ENCODE measurements at regions not wholly inside any gene's neighbourhood (a gene's known extent, or its start where the extent isn't known, plus 50 kb on each side); places are given as distances from the start of the nearest gene placed in this dataset.
"Not testable (repeated sequence)": the region's sequence is repeated elsewhere in the genome, so short reads cannot be mapped to it uniquely, and the experiment has no call there.

GRCh38 chr9:38871282-38871940 lies 151.5 kb upstream of the FAM240B start:
- H2BK5ac ChIP-seq (ENCODE audit: low read length); H3K4me3 ChIP-seq (ENCODE audit: low read length); H3K36me3 ChIP-seq (ENCODE audit: control insufficient read depth, insufficient read depth, low read length); H2AK5ac ChIP-seq (ENCODE audit: low read length); H3K56ac ChIP-seq (ENCODE audit: low read length); H3K4ac ChIP-seq (ENCODE audit: low read depth, low read length); H3K9ac ChIP-seq (ENCODE audit: low read length); H4K8ac ChIP-seq (ENCODE audit: low read depth, low read length); H3K27ac ChIP-seq (ENCODE audit: low read depth, low read length); H3K79me1 ChIP-seq (ENCODE audit: low read length); H3K18ac ChIP-seq (ENCODE audit: low read length); H3K23ac ChIP-seq (ENCODE audit: low read length); H2BK15ac ChIP-seq (replicated peaks; ENCODE audit: low read depth); H3K4me1 ChIP-seq (ENCODE audit: control insufficient read depth, low read depth, low read length); H3K27me3 ChIP-seq (ENCODE audit: insufficient read depth, low read length, poor library complexity); DNase-seq; H3K4me2 ChIP-seq (ENCODE audit: low read length); H2BK120ac ChIP-seq (ENCODE audit: low read depth, low read length); H3K79me2 ChIP-seq (ENCODE audit: control insufficient read depth, insufficient read depth, low read length); H4K5ac ChIP-seq (ENCODE audit: low read length): not testable (repeated sequence)
- WGBS (ENCODE audit: extremely low coverage, insufficient coverage, low lambda C conversion rate), result no CpG with 5 or more reads among the region's 5 CpGs

- H2BK15ac ChIP-seq (replicated peaks; ENCODE audit: low read depth); H3K4me3 ChIP-seq (ENCODE audit: low read length); H3K56ac ChIP-seq (ENCODE audit: low read length); H3K36me3 ChIP-seq (ENCODE audit: control insufficient read depth, insufficient read depth, low read length); H3K23ac ChIP-seq (ENCODE audit: low read length); H3K18ac ChIP-seq (ENCODE audit: low read length); H3K79me1 ChIP-seq (ENCODE audit: low read length); H4K8ac ChIP-seq (ENCODE audit: low read depth, low read length); H3K4me1 ChIP-seq (ENCODE audit: control insufficient read depth, low read depth, low read length); H2BK120ac ChIP-seq (ENCODE audit: low read depth, low read length); H4K5ac ChIP-seq (ENCODE audit: low read length); H2AK5ac ChIP-seq (ENCODE audit: low read length); H3K79me2 ChIP-seq (ENCODE audit: control insufficient read depth, insufficient read depth, low read length); DNase-seq; H3K4me2 ChIP-seq (ENCODE audit: low read length); H3K4ac ChIP-seq (ENCODE audit: low read depth, low read length); H2BK5ac ChIP-seq (ENCODE audit: low read length); H3K9ac ChIP-seq (ENCODE audit: low read length); H3K27me3 ChIP-seq (ENCODE audit: insufficient read depth, low read length, poor library complexity); H3K27ac ChIP-seq (ENCODE audit: low read depth, low read length): not testable (repeated sequence)
- WGBS (ENCODE audit: extremely low coverage, insufficient coverage, low lambda C conversion rate), result no CpG with 5 or more reads among the region's 1 CpG
Observed at GRCh38 chr9:38859827-38860226, 139.9 kb upstream of the FAM240B start.

- H3K4me2 ChIP-seq (ENCODE audit: low read length); H3K18ac ChIP-seq (ENCODE audit: low read length); H3K27ac ChIP-seq (ENCODE audit: low read depth, low read length); H2BK5ac ChIP-seq (ENCODE audit: low read length); DNase-seq; H3K79me1 ChIP-seq (ENCODE audit: low read length); H2BK120ac ChIP-seq (ENCODE audit: low read depth, low read length); H3K4me1 ChIP-seq (ENCODE audit: control insufficient read depth, low read depth, low read length); H3K9ac ChIP-seq (ENCODE audit: low read length); H3K56ac ChIP-seq (ENCODE audit: low read length); H3K79me2 ChIP-seq (ENCODE audit: control insufficient read depth, insufficient read depth, low read length); H3K4me3 ChIP-seq (ENCODE audit: low read length); H3K4ac ChIP-seq (ENCODE audit: low read depth, low read length); H3K27me3 ChIP-seq (ENCODE audit: insufficient read depth, low read length, poor library complexity); H3K36me3 ChIP-seq (ENCODE audit: control insufficient read depth, insufficient read depth, low read length); H4K5ac ChIP-seq (ENCODE audit: low read length); H2BK15ac ChIP-seq (replicated peaks; ENCODE audit: low read depth); H4K8ac ChIP-seq (ENCODE audit: low read depth, low read length); H3K23ac ChIP-seq (ENCODE audit: low read length); H2AK5ac ChIP-seq (ENCODE audit: low read length): not testable (repeated sequence)
- no CpG with 5 or more reads among the region's 10 CpGs for WGBS (ENCODE audit: extremely low coverage, insufficient coverage, low lambda C conversion rate)
Observed at GRCh38 chr9:38848966-38849365, 129.0 kb upstream of the FAM240B start.

GRCh38 chr9:38840213-38840612 lies 120.3 kb upstream of the FAM240B start:
- not testable (repeated sequence) for H3K79me1 ChIP-seq (ENCODE audit: low read length); DNase-seq; H3K9ac ChIP-seq (ENCODE audit: low read length); H2AK5ac ChIP-seq (ENCODE audit: low read length); H3K4ac ChIP-seq (ENCODE audit: low read depth, low read length); H4K8ac ChIP-seq (ENCODE audit: low read depth, low read length); H2BK120ac ChIP-seq (ENCODE audit: low read depth, low read length); H3K27ac ChIP-seq (ENCODE audit: low read depth, low read length); H3K36me3 ChIP-seq (ENCODE audit: control insufficient read depth, insufficient read depth, low read length); H3K4me1 ChIP-seq (ENCODE audit: control insufficient read depth, low read depth, low read length); H2BK15ac ChIP-seq (replicated peaks; ENCODE audit: low read depth); H4K5ac ChIP-seq (ENCODE audit: low read length); H3K18ac ChIP-seq (ENCODE audit: low read length); H3K4me2 ChIP-seq (ENCODE audit: low read length); H2BK5ac ChIP-seq (ENCODE audit: low read length); H3K27me3 ChIP-seq (ENCODE audit: insufficient read depth, low read length, poor library complexity); H3K79me2 ChIP-seq (ENCODE audit: control insufficient read depth, insufficient read depth, low read length); H3K23ac ChIP-seq (ENCODE audit: low read length); H3K56ac ChIP-seq (ENCODE audit: low read length); H3K4me3 ChIP-seq (ENCODE audit: low read length)
- WGBS (ENCODE audit: extremely low coverage, insufficient coverage, low lambda C conversion rate), result no CpG with 5 or more reads among the region's 3 CpGs

- H3K4me3 ChIP-seq (ENCODE audit: low read length); H2BK15ac ChIP-seq (replicated peaks; ENCODE audit: low read depth); H3K79me1 ChIP-seq (ENCODE audit: low read length); H2BK5ac ChIP-seq (ENCODE audit: low read length); H4K5ac ChIP-seq (ENCODE audit: low read length); H3K4me1 ChIP-seq (ENCODE audit: control insufficient read depth, low read depth, low read length); H3K23ac ChIP-seq (ENCODE audit: low read length); H3K18ac ChIP-seq (ENCODE audit: low read length); H3K9ac ChIP-seq (ENCODE audit: low read length); H2BK120ac ChIP-seq (ENCODE audit: low read depth, low read length); H3K4me2 ChIP-seq (ENCODE audit: low read length); H3K27me3 ChIP-seq (ENCODE audit: insufficient read depth, low read length, poor library complexity); H2AK5ac ChIP-seq (ENCODE audit: low read length); H3K79me2 ChIP-seq (ENCODE audit: control insufficient read depth, insufficient read depth, low read length); H4K8ac ChIP-seq (ENCODE audit: low read depth, low read length); H3K56ac ChIP-seq (ENCODE audit: low read length); DNase-seq; H3K4ac ChIP-seq (ENCODE audit: low read depth, low read length); H3K27ac ChIP-seq (ENCODE audit: low read depth, low read length); H3K36me3 ChIP-seq (ENCODE audit: control insufficient read depth, insufficient read depth, low read length): not testable (repeated sequence)
- WGBS (ENCODE audit: extremely low coverage, insufficient coverage, low lambda C conversion rate), result no CpG with 5 or more reads among the region's 3 CpGs
Observed at GRCh38 chr9:38833706-38834105, 113.8 kb upstream of the FAM240B start.

GRCh38 chr9:38813855-38814254 lies 93.9 kb upstream of the FAM240B start:
- WGBS (ENCODE audit: extremely low coverage, insufficient coverage, low lambda C conversion rate), result no CpG with 5 or more reads among the region's 6 CpGs
- not testable (repeated sequence) for H3K36me3 ChIP-seq (ENCODE audit: control insufficient read depth, insufficient read depth, low read length)

More at GRCh38 chr9:38813855-38814254, 93.9 kb upstream of the FAM240B start:
- not testable (repeated sequence) for H3K27me3 ChIP-seq (ENCODE audit: insufficient read depth, low read length, poor library complexity); H2AK5ac ChIP-seq (ENCODE audit: low read length); H3K4ac ChIP-seq (ENCODE audit: low read depth, low read length); H3K56ac ChIP-seq (ENCODE audit: low read length); H3K4me3 ChIP-seq (ENCODE audit: low read length); H3K4me1 ChIP-seq (ENCODE audit: control insufficient read depth, low read depth, low read length); H3K79me2 ChIP-seq (ENCODE audit: control insufficient read depth, insufficient read depth, low read length); H3K18ac ChIP-seq (ENCODE audit: low read length); H4K5ac ChIP-seq (ENCODE audit: low read length); H3K27ac ChIP-seq (ENCODE audit: low read depth, low read length); H2BK15ac ChIP-seq (replicated peaks; ENCODE audit: low read depth); H2BK120ac ChIP-seq (ENCODE audit: low read depth, low read length); H3K23ac ChIP-seq (ENCODE audit: low read length); H3K9ac ChIP-seq (ENCODE audit: low read length); H3K4me2 ChIP-seq (ENCODE audit: low read length); H4K8ac ChIP-seq (ENCODE audit: low read depth, low read length); DNase-seq; H3K79me1 ChIP-seq (ENCODE audit: low read length); H2BK5ac ChIP-seq (ENCODE audit: low read length)

All from mesendoderm (in vitro differentiated cells).